Tibial nerve (tissue), 4 donors: ENCODE measurements at regions not wholly inside any gene's neighbourhood (a gene's known extent, or its start where the extent isn't known, plus 50 kb on each side); places are given as distances from the start of the nearest gene placed in this dataset.

Experiments
- DNase-seq, 2 donors: peaks; one replicate each; pipeline ENCODE4 v3.0.0-alpha.2; 2019; ENCODE audit warnings: low spot score in 2 of 2
- H3K27ac ChIP-seq, 4 donors: fragments of 200-600 bp; sonication (generic) in 3 of 4; one replicate each; pipeline ENCODE4 v1.5.1; 2017 to 2019; ENCODE audit warnings: mild to moderate bottlenecking in 1 of 4
- H3K27me3 ChIP-seq, 2 donors: fragments of 200-600 bp; sonication (generic) in 1 of 2; one replicate each; pipeline versions ENCODE4 v1.5.1 to v1.6.0; 2017 to 2019
- H3K36me3 ChIP-seq, 3 donors: fragments of 200-600 bp; sonication (generic); one replicate each; pipeline ENCODE4 v1.5.1; 2018 to 2019
- H3K4me1 ChIP-seq, 4 donors: fragments of 200-600 bp; sonication (generic) in 3 of 4; one replicate each; pipeline ENCODE4 v1.5.1; 2017 to 2019
- H3K4me3 ChIP-seq, 4 donors: fragments of 200-600 bp; sonication (generic) in 3 of 4; one replicate each; pipeline ENCODE4 v1.5.1; 2017 to 2019; ENCODE audit warnings: mild to moderate bottlenecking in 1 of 4, moderate library complexity in 1 of 4
- H3K9me3 ChIP-seq, 4 donors: fragments of 200-600 bp; sonication (generic) in 3 of 4; one replicate each; pipeline ENCODE4 v1.5.1; 2017 to 2019
- CTCF ChIP-seq, 5 experiments: fragments of 200-600 bp in 3 of 5; fragments of 450-650 bp in 2 of 5; sonication (generic) in 3 of 5; IDR thresholded peaks; one replicate each; pipeline ENCODE4 v1.5.1; 2016 to 2019; ENCODE audit warnings: antibody characterized with exemption in 5 of 5, mild to moderate bottlenecking in 3 of 5, moderate library complexity in 2 of 5
- EP300 ChIP-seq, 2 donors: sonication (generic); formaldehyde crosslinking; IDR thresholded peaks; one replicate each; pipeline ENCODE4 v1.6.1; 2017; ENCODE audit warnings: antibody characterized with exemption in 2 of 2, mild to moderate bottlenecking in 1 of 2
- POLR2A ChIP-seq, 2 donors: fragments of 450-650 bp; IDR thresholded peaks; one replicate each; pipeline ENCODE4 v1.6.1; 2017; ENCODE audit warnings: antibody characterized with exemption in 2 of 2, mild to moderate bottlenecking in 2 of 2, moderate library complexity in 2 of 2
- WGBS, 2 donors: methylation state at CpG; one replicate each; pipeline ENCODE4 v1.1.5; 2018; 5-methylcytosine and 5-hydroxymethylcytosine counted together

- H3K27me3 ChIP-seq, result no peaks in the 10 kb centered on the region
- H3K9me3 ChIP-seq, result no peaks in the 10 kb centered on the region
- 39% methylated on average over 1 of the region's 1 CpG for WGBS, 2 donors
- no peak overlapping the region for H3K4me3 ChIP-seq
- TF ChIP-seq CTCF (IDR thresholded peaks at IDR 0.05), result no peak
- H3K36me3 ChIP-seq, result no peaks in the 10 kb centered on the region
- no peaks in the 10 kb centered on the region for H3K4me1 ChIP-seq
- DNase-seq, result no peak
- no peak overlapping the region for H3K27ac ChIP-seq
Measured at GRCh38 chr15:37204692-37205091, 104.3 kb upstream of the MEIS2 start.

GRCh38 chr15:37206690-37207089 is 106.3 kb upstream of the MEIS2 start:
- 90 to 96% methylated on average over 2 of the region's 2 CpGs for WGBS, 2 donors
- H3K27ac ChIP-seq, result no peak overlapping the region
- no peak overlapping the region for H3K4me3 ChIP-seq
- H3K27me3 ChIP-seq, result no peaks in the 10 kb centered on the region
- no peaks in the 10 kb centered on the region for H3K4me1 ChIP-seq
- H3K36me3 ChIP-seq, result no peaks in the 10 kb centered on the region
- no peaks in the 10 kb centered on the region for H3K9me3 ChIP-seq
- no peak for TF ChIP-seq EP300 (IDR thresholded peaks at IDR 0.05)
- DNase-seq, result no peak

GRCh38 chr15:37208146-37209040 is 108.0 kb upstream of the MEIS2 start:
- no peaks in the 10 kb centered on the region for H3K9me3 ChIP-seq
- no peaks in the 10 kb centered on the region for H3K36me3 ChIP-seq
- no peak overlapping the region for H3K27ac ChIP-seq
- TF ChIP-seq POLR2A (IDR thresholded peaks at IDR 0.05) (no peak), CTCF (IDR thresholded peaks at IDR 0.05) (no peak), EP300 (IDR thresholded peaks at IDR 0.05) (no peak)
- H3K4me1 ChIP-seq, result no peaks in the 10 kb centered on the region
- DNase-seq, result no peak
- H3K4me3 ChIP-seq, result no peak overlapping the region
- 64 to 68% methylated on average over 3 of the region's 3 CpGs for WGBS, 2 donors
- no peaks in the 10 kb centered on the region for H3K27me3 ChIP-seq

- H3K27me3 ChIP-seq, result no peaks in the 10 kb centered on the region
- H3K27ac ChIP-seq, result no peak overlapping the region
- TF ChIP-seq POLR2A (IDR thresholded peaks at IDR 0.05) (no peak), CTCF (IDR thresholded peaks at IDR 0.05) (no peak), EP300 (IDR thresholded peaks at IDR 0.05) (no peak)
- H3K4me1 ChIP-seq, result no peaks in the 10 kb centered on the region
- no peak for DNase-seq
- H3K9me3 ChIP-seq, result no peaks in the 10 kb centered on the region
- WGBS, 2 donors, result 95 to 96% methylated on average over 1 of the region's 1 CpG
- H3K36me3 ChIP-seq, result no peaks in the 10 kb centered on the region
- H3K4me3 ChIP-seq, result no peak overlapping the region
Measured at GRCh38 chr15:37209041-37209363, 108.7 kb upstream of the MEIS2 start.

- TF ChIP-seq EP300 (IDR thresholded peaks at IDR 0.05), result no peak
- no peak for TF ChIP-seq CTCF (IDR thresholded peaks at IDR 0.05)
- TF ChIP-seq POLR2A (IDR thresholded peaks at IDR 0.05), result no peak
- DNase-seq, result no peak
- H3K4me3 ChIP-seq, result no peak overlapping the region
- no peaks in the 10 kb centered on the region for H3K36me3 ChIP-seq
- H3K27me3 ChIP-seq, result no peaks in the 10 kb centered on the region
- H3K27ac ChIP-seq, result no peak overlapping the region
- WGBS, 2 donors, result 90 to 94% methylated on average over 1 of the region's 1 CpG
- no peaks in the 10 kb centered on the region for H3K4me1 ChIP-seq
- H3K9me3 ChIP-seq, result peaks cover 0 to 6% (median 0%) of the 10 kb centered on the region in 4 donors
Measured at GRCh38 chr15:37217567-37217966, 117.2 kb upstream of the MEIS2 start.
